HG03060 (cell line): ENCODE measurements at regions not wholly inside any gene's neighbourhood (a gene's known extent, or its start where the extent isn't known, plus 50 kb on each side); places are given as distances from the start of the nearest gene placed in this dataset.
"Not testable (repeated sequence)": the region's sequence is repeated elsewhere in the genome, so short reads cannot be mapped to it uniquely, and the experiment has no call there.

Experiments
- ATAC-seq: cut with Tn5 transposase; IDR thresholded peaks from one replicate; pipeline ENCODE4 v1.9.1; 2021; ENCODE audit warnings: low read depth, moderate number of reproducible peaks; ENCODE audit not compliant: unreplicated experiment

- no peak for ATAC-seq
These were observed 868.5 kb downstream of the FAT4 start for GRCh38 chr4:126183206-126183605.

- no peak for ATAC-seq
These were observed 876.8 kb downstream of the FAT4 start for GRCh38 chr4:126191536-126191935.

GRCh38 chr4:126192506-126192905 lies 877.8 kb downstream of the FAT4 start:
- no peak for ATAC-seq

GRCh38 chr4:126201251-126202138 lies 886.7 kb downstream of the FAT4 start:
- not testable (repeated sequence) for ATAC-seq

GRCh38 chr4:126202226-126202625 lies 887.5 kb downstream of the FAT4 start:
- ATAC-seq: no peak

- ATAC-seq: no peak
These were observed 893.2 kb downstream of the FAT4 start for GRCh38 chr4:126207910-126208309.

- ATAC-seq: no peak
These were observed 894.4 kb downstream of the FAT4 start for GRCh38 chr4:126209147-126209546.

- ATAC-seq: no peak
These were observed 899.2 kb downstream of the FAT4 start for GRCh38 chr4:126213996-126214395.

- no peak for ATAC-seq
These were observed 901.0 kb downstream of the FAT4 start for GRCh38 chr4:126215759-126216158.

GRCh38 chr4:126216611-126217010 lies 901.9 kb downstream of the FAT4 start:
- ATAC-seq: no peak

- no peak for ATAC-seq
These were observed 906.5 kb downstream of the FAT4 start for GRCh38 chr4:126221282-126221681.

- ATAC-seq: no peak
These were observed 907.1 kb downstream of the FAT4 start for GRCh38 chr4:126221717-126222340.

GRCh38 chr4:126223784-126224407 lies 909.1 kb downstream of the FAT4 start:
- ATAC-seq: no peak

- ATAC-seq: no peak
These were observed 912.7 kb downstream of the FAT4 start for GRCh38 chr4:126227428-126227827.

GRCh38 chr4:126230269-126230668 lies 915.5 kb downstream of the FAT4 start:
- ATAC-seq: no peak

GRCh38 chr4:126233483-126233882 lies 918.7 kb downstream of the FAT4 start:
- ATAC-seq: no peak

- no peak for ATAC-seq
These were observed 923.3 kb downstream of the FAT4 start for GRCh38 chr4:126238013-126238412.

- no peak for ATAC-seq
These were observed 926.9 kb downstream of the FAT4 start for GRCh38 chr4:126241634-126242033.

GRCh38 chr4:126242679-126243390 lies 928.1 kb downstream of the FAT4 start:
- no peak for ATAC-seq

GRCh38 chr4:126247409-126247808 lies 932.7 kb downstream of the FAT4 start:
- ATAC-seq: no peak

GRCh38 chr4:126250006-126250405 lies 935.3 kb downstream of the FAT4 start:
- ATAC-seq: no peak
